ENCODE measurements at regions not wholly inside any gene's neighbourhood (a gene's known extent, or its start where the extent isn't known, plus 50 kb on each side); places are given as distances from the start of the nearest gene placed in this dataset.

DNA sequence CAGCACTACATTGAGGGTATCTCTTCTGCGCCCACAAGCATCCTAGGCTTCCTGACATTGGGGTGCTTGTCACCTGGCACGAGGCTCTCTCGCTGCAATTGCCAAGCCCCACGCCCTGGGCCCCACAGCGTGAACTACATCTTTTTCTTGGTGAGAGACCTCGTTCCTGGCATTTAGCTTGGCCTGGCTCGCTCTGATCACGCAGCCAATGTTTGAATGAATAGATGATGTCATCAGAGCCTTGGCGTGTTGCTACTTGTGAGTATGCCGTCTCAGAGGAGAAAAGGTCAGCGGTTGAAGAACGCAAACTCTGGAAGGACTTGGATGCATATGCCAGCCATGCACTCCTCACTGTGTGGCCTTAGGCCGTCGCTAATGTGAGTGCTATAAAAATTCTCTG lies 150.2 kb upstream of the AUTS2 start:
- ATAC-seq (no peak), DNase-seq (no peak)
- no peak overlapping the region for H3K4me3 ChIP-seq
- H3K27ac ChIP-seq, result no peak overlapping the region
- H3K27me3 ChIP-seq, result no peaks in the 10 kb centered on the region
- intact Hi-C loops (cut with DNase I), result no loop called here
- H3K4me1 ChIP-seq, result no peaks in the 10 kb centered on the region
- no peaks in the 10 kb centered on the region for H3K9me3 ChIP-seq
- TF ChIP-seq, protein P1, sequence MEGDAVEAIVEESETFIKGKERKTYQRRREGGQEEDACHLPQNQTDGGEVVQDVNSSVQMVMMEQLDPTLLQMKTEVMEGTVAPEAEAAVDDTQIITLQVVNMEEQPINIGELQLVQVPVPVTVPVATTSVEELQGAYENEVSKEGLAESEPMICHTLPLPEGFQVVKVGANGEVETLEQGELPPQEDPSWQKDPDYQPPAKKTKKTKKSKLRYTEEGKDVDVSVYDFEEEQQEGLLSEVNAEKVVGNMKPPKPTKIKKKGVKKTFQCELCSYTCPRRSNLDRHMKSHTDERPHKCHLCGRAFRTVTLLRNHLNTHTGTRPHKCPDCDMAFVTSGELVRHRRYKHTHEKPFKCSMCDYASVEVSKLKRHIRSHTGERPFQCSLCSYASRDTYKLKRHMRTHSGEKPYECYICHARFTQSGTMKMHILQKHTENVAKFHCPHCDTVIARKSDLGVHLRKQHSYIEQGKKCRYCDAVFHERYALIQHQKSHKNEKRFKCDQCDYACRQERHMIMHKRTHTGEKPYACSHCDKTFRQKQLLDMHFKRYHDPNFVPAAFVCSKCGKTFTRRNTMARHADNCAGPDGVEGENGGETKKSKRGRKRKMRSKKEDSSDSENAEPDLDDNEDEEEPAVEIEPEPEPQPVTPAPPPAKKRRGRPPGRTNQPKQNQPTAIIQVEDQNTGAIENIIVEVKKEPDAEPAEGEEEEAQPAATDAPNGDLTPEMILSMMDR (IDR thresholded peaks at IDR 0.05), result no peak
- H3K36me3 ChIP-seq, result no peaks in the 10 kb centered on the region

DNA sequence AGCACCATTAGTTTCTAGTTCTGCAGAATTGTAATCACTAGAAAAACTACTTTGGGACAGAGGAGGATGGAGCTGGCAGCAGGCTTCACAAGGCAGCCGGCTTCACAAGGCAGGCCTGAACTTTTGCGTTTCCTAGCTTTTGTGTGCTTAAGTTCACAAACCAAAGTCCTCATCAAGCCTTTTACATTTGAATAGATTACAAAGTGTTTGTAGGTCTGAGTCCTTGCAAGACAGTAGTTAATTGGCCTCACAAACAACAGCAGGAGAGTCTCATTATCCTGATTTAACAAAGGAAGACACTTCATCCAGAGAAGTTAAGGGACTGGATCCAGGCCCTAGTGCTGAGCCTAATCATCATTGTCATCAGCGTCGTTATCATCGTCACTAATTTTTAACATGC lies 147.8 kb upstream of the AUTS2 start:
- intact Hi-C loops (cut with DNase I), result no loop called here
- no peak overlapping the region for H3K27ac ChIP-seq

DNA sequence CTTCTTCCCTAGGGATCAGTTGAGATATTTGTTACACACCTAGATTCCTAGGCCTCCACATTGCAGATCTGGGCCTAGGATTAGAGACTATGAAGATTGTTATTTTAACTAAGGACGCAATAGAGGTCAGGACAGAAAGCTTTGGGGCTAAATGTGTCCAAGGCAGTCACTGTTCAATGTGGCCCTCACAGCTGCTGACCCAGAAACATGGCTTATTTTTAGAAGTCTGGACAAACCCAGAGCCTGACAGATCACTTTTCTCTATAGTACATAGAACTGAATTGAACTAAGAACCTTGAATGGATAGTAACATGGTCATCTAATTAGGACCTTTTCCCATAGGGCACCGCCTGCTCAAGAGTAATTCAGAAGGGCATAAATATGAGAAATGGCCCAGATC lies 146.6 kb upstream of the AUTS2 start:
- Histone ChIP-seq H3K36me3 (no peaks in the 10 kb centered on the region), H3K9me3 (no peaks in the 10 kb centered on the region), H3K27ac (no peak overlapping the region), H3K27me3 (no peaks in the 10 kb centered on the region), H3K4me3 (no peak overlapping the region), H3K4me1 (no peaks in the 10 kb centered on the region)
- no peak for DNase-seq
- intact Hi-C loops (cut with DNase I), result no loop called here
- ATAC-seq, result no peak
- TF ChIP-seq, protein P1 (IDR thresholded peaks at IDR 0.05), result no peak

More for the DNA sequence above, 147.8 kb upstream of the AUTS2 start:
- Histone ChIP-seq H3K4me1 (no peaks in the 10 kb centered on the region), H3K4me3 (no peak overlapping the region), H3K36me3 (no peaks in the 10 kb centered on the region), H3K27me3 (no peaks in the 10 kb centered on the region), H3K9me3 (no peaks in the 10 kb centered on the region)
- ATAC-seq (no peak), DNase-seq (no peak)
- TF ChIP-seq, protein P1 (IDR thresholded peaks at IDR 0.05), result no peak

DNA sequence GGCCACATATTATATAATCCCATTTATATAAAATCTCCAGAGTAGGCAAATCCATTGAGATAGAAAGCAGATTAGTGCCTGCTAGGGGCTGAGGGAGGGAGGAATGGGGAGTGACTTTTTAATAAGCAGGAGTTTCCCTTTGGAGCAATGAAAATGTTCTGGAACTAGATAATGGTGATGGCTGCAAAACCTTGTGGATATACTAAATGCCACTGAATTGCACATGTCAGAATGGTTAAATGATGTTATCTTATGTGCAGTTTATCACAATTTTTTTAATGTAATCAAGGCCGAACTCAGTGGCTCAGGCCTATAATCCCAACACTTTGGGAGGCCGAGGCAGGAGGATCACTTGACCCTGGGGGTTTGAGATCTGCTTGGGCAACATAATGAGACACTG lies 145.5 kb upstream of the AUTS2 start:
- Histone ChIP-seq H3K27ac (no peak overlapping the region), H3K27me3 (no peaks in the 10 kb centered on the region), H3K4me3 (no peak overlapping the region), H3K4me1 (no peaks in the 10 kb centered on the region), H3K36me3 (no peaks in the 10 kb centered on the region), H3K9me3 (no peaks in the 10 kb centered on the region)
- no peak for ATAC-seq
- DNase-seq, result no peak
- intact Hi-C loops (cut with DNase I), result no loop called here
- TF ChIP-seq, protein P1 (IDR thresholded peaks at IDR 0.05), result no peak

DNA sequence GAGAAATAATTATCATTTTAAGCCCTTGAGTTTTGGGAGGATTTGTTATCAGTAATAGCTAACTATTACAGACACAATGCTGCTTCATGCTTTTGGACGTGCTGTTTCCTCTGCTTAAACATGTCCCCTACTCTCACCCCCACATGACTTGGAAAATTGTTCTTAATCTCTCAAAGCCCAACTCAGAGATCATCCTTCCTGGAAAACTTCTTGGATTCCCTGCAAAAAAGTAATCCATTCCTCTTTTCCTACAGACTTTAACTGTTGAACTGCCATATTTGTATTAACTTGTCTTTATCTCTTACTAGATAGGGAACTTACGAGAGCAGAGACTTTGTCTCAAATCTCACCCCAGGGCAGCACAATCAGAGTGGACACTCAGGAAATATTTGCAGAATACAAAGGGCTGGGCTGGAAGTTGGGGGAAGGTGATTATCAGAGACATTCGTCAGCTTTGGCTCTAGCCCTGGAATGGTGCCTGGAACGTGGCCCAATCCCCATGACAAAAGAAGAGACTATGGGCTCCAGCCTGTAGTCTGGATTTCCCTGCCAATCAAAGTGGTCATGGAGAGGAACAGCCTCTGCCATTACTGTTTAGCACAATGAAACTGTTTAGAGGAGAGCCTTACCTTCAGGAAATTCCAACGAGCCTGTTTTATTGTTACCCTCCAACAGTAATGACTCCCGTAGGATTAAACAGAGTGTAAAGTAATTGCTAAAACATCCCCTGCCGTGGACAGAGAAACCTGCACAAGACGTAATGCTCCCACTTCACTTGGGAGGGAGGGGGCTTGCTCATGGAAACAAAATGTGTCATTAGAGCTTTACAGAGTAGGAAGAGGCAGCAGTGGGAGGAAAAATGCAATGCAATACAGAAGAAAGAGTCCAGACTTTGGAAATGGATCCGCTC lies 140.4 kb upstream of the AUTS2 start:
- Histone ChIP-seq H3K9me3 (no peaks in the 10 kb centered on the region), H3K27me3 (no peaks in the 10 kb centered on the region), H3K27ac (no peak overlapping the region), H3K36me3 (no peaks in the 10 kb centered on the region), H3K4me3 (no peak overlapping the region), H3K4me1 (no peaks in the 10 kb centered on the region)
- ATAC-seq (peak; percentile 38), DNase-seq (peak in 2 of 4 donors; percentile 20 to 47)
- intact Hi-C loops (cut with DNase I), result no loop called here
- TF ChIP-seq, protein P1 (IDR thresholded peaks at IDR 0.05), result no peak
